Activated CD4-positive, CD25-positive, alpha-beta regulatory T cell treated with anti-CD3 and anti-CD28 coated beads, Interleukin-2, amount 50 U/mL, for 16 hours (primary cell): ENCODE measurements at regions not wholly inside any gene's neighbourhood (a gene's known extent, or its start where the extent isn't known, plus 50 kb on each side); places are given as distances from the start of the nearest gene placed in this dataset.

Experiments used
- DNase-seq: peaks from one replicate; pipeline ENCODE4 v3.0.0-alpha.2; 2020; ENCODE audit warnings: low read depth, low spot score

GRCh38 chr21:27820342-27820741 lies 853.5 kb upstream of the ADAMTS5 start:
- DNase-seq: no peak

GRCh38 chr21:27819299-27819698 lies 852.4 kb upstream of the ADAMTS5 start:
- no peak for DNase-seq

GRCh38 chr21:27818847-27819246 lies 852.0 kb upstream of the ADAMTS5 start:
- DNase-seq: no peak

DNA sequence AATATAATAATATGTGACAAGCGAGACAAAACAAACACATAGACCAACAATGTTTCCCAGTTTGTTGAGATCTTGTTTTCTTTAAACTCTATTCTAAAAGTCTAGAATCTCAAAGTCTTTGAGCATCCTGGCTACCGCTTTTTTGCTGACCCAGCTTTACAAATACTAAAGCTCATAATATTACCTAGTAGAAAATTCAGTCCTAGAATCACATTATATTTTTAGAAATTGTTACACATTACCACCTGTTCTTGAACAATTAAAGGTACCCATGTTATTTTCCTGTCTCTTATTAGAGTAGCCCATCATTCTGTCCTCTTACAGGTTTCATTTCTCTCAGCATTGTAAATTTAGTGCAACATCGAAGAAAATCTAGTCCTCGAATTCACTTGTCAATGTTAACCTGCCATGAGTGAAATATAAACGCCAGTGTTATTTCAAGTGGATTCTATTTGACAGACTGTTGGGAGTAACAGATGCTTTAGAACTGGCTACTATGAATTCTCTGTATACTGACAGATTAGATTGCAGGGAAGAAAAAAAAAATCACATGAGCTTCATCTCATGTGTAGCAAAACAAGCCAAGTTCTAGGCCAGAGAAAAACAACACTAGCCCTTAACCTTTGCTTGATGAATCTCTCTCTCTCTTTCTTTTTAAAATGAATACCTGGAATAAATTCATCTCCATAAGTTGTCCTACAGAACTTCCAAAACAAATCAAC lies 851.2 kb upstream of the ADAMTS5 start:
- DNase-seq: no peak

- DNase-seq: no peak
Observed at GRCh38 chr21:27817074-27817473, 850.2 kb upstream of the ADAMTS5 start.

GRCh38 chr21:27816301-27816700 lies 849.4 kb upstream of the ADAMTS5 start:
- no peak for DNase-seq

- DNase-seq: no peak
Observed at GRCh38 chr21:27814226-27814625, 847.3 kb upstream of the ADAMTS5 start.

- no peak for DNase-seq
Observed at GRCh38 chr21:27813750-27814149, 846.9 kb upstream of the ADAMTS5 start.

DNA sequence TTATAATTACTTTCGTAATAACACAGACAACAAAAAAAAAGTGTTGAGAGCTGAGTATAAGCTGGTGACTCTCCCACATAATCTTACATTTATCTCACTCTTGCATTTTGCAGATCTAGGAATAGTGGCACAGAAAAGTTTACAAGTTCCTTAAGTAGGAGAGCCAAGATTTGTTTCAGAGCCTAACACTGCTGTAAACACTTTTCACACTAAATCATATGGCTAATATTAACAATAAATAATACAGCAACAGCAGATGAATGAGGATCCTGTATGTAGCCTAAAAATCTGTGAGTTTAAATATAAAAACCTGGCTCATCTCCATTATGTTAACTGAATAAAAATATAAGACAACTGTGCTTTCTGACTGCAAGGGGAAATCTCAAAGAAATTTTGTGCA lies 846.5 kb upstream of the ADAMTS5 start:
- DNase-seq: no peak

DNA sequence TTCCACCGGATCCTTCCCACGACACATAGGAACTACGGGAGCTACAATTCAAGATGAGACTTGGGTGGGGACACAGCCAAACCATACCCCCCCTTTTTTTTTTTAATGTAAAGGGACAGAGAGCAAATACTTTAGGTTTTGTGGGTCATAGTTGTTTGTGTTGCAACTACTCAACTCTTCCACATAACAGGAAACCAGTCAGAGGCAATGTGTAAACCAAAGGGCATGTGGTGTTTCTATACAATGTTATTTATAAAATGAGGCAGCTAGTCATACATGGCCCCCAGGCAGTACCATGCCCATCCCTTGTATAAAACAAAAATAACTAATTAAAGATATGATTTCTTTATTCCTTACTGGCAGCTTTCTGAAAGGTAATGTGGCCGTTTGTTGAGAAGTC lies 845.4 kb upstream of the ADAMTS5 start:
- DNase-seq: no peak

DNA sequence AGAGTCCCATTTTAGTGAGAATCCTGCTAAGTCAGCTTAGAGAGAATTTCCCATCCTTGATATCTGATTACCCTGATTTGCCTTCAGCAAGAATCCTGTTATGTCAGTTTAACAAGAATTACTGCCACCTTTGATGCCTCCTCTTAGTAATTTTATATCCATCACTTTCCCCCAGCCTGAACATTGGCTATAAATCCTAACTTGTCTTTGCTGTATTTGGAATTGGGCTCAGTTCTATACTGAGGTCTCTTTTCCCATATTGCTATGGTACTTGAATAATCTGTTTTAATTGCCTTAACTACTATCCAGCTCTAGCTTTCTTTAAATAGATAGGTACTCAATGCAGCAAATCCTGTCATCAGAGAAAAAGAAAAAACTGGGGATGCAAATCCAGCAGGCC lies 842.0 kb upstream of the ADAMTS5 start:
- no peak for DNase-seq

- DNase-seq: no peak
Observed at GRCh38 chr21:27807596-27807995, 840.7 kb upstream of the ADAMTS5 start.

DNA sequence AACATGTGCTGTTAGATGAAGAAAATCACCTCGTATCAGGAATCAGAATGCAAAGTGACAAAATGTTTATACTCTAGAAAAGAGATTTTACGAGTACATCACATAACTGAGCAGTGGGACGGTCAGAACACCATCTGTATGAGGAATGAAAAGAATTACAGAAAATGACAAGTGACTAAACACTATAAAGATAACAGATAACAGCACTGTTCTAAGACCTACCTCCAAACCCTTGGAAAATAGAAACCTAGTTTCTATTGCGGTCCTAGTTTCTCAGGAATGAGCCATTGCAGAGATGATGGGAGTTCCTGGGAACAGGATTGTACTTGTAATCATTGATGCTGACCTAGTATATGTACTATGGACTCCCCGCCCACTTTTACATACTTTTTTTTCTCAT lies 839.4 kb upstream of the ADAMTS5 start:
- DNase-seq: no peak

DNA sequence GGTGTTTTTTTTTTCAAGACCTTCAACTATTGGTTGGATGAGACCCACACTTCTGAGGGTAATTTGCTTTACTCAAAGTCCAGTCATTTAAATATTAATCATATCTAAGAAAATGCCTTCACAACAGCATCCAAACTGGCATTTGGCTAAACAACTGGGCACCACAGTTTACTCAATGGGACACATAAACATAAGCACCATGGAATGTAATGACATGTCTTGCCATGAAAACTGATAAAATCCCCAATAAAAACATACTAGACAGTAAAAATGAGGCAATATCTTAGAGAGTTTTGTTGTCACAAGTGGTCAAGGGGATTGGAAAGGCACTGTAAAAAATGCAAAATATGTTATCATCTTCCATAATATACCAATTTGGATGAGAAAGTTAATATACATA lies 838.8 kb upstream of the ADAMTS5 start:
- DNase-seq: no peak

GRCh38 chr21:27804515-27804914 lies 837.6 kb upstream of the ADAMTS5 start:
- DNase-seq: no peak

DNA sequence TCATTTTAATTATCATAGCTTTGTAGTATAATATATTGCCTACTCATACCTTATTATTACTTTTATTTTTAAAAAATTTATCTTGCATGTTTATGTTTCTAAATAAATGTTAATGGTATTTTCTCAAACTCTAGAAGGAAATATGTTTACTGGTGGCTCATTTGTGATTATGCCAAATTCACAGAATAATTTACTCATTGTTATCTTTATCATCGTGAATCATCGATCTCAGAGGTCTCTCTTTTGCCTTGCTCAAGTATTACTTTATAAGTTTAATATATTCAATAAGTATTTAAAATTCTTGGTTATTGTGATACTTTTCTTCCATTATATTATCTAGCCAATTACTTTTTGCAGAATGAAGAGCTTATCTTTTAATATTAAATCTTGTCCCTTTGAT lies 836.7 kb upstream of the ADAMTS5 start:
- no peak for DNase-seq

DNA sequence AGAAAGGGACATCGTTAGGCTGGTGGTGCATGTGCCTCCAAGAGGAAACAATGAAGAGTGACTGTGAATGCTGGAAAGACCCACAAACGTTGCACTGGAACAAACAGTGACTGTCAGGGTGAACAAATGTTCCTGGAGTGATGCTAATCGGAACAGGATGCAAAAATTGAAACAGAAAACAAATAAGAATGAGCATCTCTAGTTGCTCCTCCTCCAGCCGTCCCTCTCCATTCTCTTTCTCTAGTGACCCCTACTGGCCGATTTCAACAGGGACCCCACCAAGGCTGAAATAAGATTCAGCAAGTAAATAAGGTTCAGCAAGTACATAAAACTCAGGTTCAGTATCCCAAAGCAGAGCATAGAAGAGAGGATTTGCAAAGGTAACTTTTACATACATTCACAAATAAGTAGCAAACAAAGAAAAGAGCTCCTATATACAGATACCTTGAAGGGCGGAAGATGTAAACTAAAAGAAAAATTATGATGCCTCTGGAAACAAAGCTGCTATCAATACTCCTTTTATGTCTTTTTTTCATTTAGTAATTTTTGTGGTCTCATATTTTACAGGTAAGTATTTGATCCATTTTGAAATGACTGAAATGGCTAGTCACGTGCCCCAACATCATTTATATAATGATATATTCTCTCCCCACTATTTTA lies 836.1 kb upstream of the ADAMTS5 start:
- no peak for DNase-seq

DNA sequence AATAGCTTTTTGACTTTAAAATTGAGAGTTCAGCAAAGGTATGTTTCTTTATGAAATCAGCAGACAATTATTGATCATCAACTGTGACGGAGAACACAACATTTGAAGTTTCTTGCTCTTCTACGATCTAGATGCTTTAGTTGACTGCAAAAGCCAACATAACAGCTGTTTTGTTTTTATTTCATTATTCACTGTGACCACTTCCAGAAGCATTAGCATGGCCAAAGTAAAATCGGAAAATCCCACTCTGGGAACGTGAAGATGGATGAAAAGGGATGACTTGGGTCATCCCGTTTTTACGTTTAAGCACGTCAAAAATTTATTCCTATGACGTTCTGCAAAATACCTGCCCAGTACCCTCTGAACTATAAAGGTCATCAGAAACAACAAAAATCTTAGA lies 833.0 kb upstream of the ADAMTS5 start:
- DNase-seq: no peak

- no peak for DNase-seq
Observed at GRCh38 chr21:27796106-27796505, 829.2 kb upstream of the ADAMTS5 start.

- DNase-seq: no peak
Observed at GRCh38 chr21:27795418-27795817, 828.5 kb upstream of the ADAMTS5 start.

DNA sequence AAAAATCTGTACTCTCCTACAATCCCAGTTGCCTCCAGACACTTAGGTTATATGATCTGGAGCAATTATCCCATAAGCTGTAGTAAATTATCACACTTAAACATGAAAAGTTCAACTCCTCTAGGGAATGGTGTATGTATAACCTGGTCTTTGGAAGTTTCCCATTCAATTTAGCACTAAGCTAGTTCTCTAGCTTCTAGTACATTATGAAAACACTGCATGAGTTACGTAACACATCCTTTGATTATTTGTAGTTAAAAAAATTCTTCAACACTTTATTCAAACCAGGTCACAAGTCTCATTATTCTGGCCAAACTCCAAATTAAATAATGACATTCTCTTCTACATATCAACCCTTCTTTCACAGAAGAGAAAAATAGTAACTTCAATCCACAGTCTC lies 827.0 kb upstream of the ADAMTS5 start:
- no peak for DNase-seq

DNA sequence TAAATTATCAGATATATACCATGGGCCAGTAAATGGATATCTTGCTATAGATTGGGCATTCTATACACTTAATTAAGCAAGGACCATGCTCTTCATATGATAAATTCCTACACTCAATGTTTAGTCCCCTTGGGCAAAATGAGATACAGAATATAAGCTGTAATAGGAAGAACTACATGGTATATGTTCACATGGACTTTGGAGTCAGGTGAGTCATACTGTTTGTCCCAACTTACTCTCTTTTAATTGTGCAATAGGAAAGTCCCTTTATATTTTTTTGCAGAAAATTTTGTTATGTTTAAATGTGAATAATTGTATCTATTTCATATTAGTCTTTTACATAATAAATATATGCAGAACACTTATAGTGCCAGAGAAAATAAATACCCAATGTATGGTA lies 820.2 kb upstream of the ADAMTS5 start:
- no peak for DNase-seq

DNA sequence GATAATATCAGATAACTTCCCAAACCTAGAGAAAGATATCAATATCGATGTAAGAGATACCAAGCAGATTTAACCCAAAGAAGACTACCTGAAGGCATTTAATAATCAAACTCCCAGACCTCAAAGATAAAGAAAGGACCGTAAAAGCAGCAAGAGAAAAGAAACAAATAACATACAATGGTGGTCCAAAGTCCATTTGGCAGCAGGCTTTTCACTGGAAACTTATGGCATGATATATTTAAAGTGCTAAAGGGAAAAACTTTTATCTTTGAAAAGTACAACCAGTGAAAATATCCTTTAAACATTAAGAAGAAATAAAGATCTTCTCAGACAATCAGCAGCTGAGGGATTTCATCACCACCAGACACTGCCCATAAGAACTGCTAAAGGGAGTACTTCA lies 812.7 kb upstream of the ADAMTS5 start:
- no peak for DNase-seq
